ENCODE measurements at regions not wholly inside any gene's neighbourhood (a gene's known extent, or its start where the extent isn't known, plus 50 kb on each side); places are given as distances from the start of the nearest gene placed in this dataset.

- no peak for TF ChIP-seq CUX1 (CRISPR knock-in tag; IDR thresholded peaks at IDR 0.05)
- no peak for TF ChIP-seq FOSL1 (tag; conservative IDR thresholded peaks at IDR 0.05)
- TF ChIP-seq MXD1 (CRISPR knock-in tag; IDR thresholded peaks at IDR 0.05; ENCODE audit: borderline replicate concordance, poor library complexity, severe bottlenecking): no peak
- no peak for TF ChIP-seq DPF2 (IDR thresholded peaks at IDR 0.05)
Observed at GRCh38 chr7:35558841-35559240, 136.1 kb downstream of the HERPUD2 start (continued).
